DOHH2 (cell line): ENCODE measurements at regions not wholly inside any gene's neighbourhood (a gene's known extent, or its start where the extent isn't known, plus 50 kb on each side); places are given as distances from the start of the nearest gene placed in this dataset.

Experiments
- CTCF ChIP-seq: fragments of 200-600 bp; sonication (generic); IDR thresholded peaks from one replicate; pipeline ENCODE4 v1.5.1; 2014; ENCODE audit warnings: antibody characterized with exemption, mild to moderate bottlenecking, low read depth, low read length; ENCODE audit not compliant: poor library complexity, severe bottlenecking
- EZH2phosphoT487 ChIP-seq: fragments of 200-600 bp; sonication (generic); IDR thresholded peaks from 2 replicates; pipeline ENCODE4 v1.6.1; 2017; ENCODE audit warnings: borderline replicate concordance, mild to moderate bottlenecking, antibody characterized with exemption, low read length, moderate library complexity, mixed read lengths

DNA sequence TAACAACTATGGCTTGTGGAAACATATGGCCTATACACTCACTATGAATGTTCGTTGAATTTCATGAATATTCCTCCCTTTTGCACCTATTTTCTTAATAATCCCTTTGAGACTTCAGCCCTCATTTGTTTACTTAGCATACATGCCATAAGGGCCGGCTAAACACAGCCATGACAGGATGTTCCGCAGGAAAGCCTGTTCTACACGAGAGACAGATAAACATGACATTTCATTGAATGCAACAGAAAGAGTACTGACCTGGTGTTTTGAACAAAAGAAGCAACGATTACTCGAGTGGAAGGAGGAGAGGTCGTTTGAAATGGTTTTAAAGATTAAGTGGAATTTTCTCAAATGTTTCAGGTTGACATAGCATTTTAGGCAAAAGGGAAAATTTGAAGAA is 459.5 kb upstream of the CXADR start:
- TF ChIP-seq CTCF: no peak
- no peak for TF ChIP-seq EZH2phosphoT487
